GM19452 (cell line): ENCODE measurements at regions not wholly inside any gene's neighbourhood (a gene's known extent, or its start where the extent isn't known, plus 50 kb on each side); places are given as distances from the start of the nearest gene placed in this dataset.
"Not testable (repeated sequence)": the region's sequence is repeated elsewhere in the genome, so short reads cannot be mapped to it uniquely, and the experiment has no call there.

ENCODE experiments used
- ATAC-seq: cut with Tn5 transposase; IDR thresholded peaks from one replicate; pipeline ENCODE4 v1.9.1; 2021; ENCODE audit not compliant: unreplicated experiment

GRCh38 chr7:50920031-50920635 is 137.4 kb upstream of the GRB10 start:
- ATAC-seq: no peak

- ATAC-seq: no peak
These were observed 132.9 kb upstream of the GRB10 start for GRCh38 chr7:50915621-50916020.

GRCh38 chr7:50914460-50914859 is 131.8 kb upstream of the GRB10 start:
- ATAC-seq: no peak

GRCh38 chr7:50908628-50909290 is 126.1 kb upstream of the GRB10 start:
- no peak for ATAC-seq

- not testable (repeated sequence) for ATAC-seq
These were observed 116.1 kb upstream of the GRB10 start for GRCh38 chr7:50898604-50899477.

GRCh38 chr7:50887061-50887460 is 104.4 kb upstream of the GRB10 start:
- ATAC-seq: not testable (repeated sequence)

GRCh38 chr7:50872437-50872836 is 89.7 kb upstream of the GRB10 start:
- ATAC-seq: no peak

- ATAC-seq: no peak
These were observed 86.5 kb upstream of the GRB10 start for GRCh38 chr7:50869108-50869725.

- ATAC-seq: no peak
These were observed 85.9 kb upstream of the GRB10 start for GRCh38 chr7:50868426-50869100.

- ATAC-seq: no peak
These were observed 84.3 kb upstream of the GRB10 start for GRCh38 chr7:50867034-50867356.

- no peak for ATAC-seq
These were observed 83.8 kb upstream of the GRB10 start for GRCh38 chr7:50866343-50867033.

- ATAC-seq: no peak
These were observed 82.8 kb upstream of the GRB10 start for GRCh38 chr7:50865450-50865849.

GRCh38 chr7:50864694-50865093 is 82.0 kb upstream of the GRB10 start:
- no peak for ATAC-seq

- no peak for ATAC-seq
These were observed 80.4 kb upstream of the GRB10 start for GRCh38 chr7:50863053-50863452.

GRCh38 chr7:50862302-50862701 is 79.6 kb upstream of the GRB10 start:
- ATAC-seq: no peak

- ATAC-seq: no peak
These were observed 77.9 kb upstream of the GRB10 start for GRCh38 chr7:50860598-50860997.

- no peak for ATAC-seq
These were observed 77.5 kb upstream of the GRB10 start for GRCh38 chr7:50860174-50860573.

- no peak for ATAC-seq
These were observed 76.0 kb upstream of the GRB10 start for GRCh38 chr7:50858528-50859245.

- ATAC-seq: no peak
These were observed 75.3 kb upstream of the GRB10 start for GRCh38 chr7:50857804-50858489.
